Glutamatergic neuron (in vitro differentiated cells): ENCODE measurements at regions not wholly inside any gene's neighbourhood (a gene's known extent, or its start where the extent isn't known, plus 50 kb on each side); places are given as distances from the start of the nearest gene placed in this dataset.

Source experiments
- DNase-seq: peaks from one replicate; pipeline ENCODE4 v3.0.0; 2022
- H3K27ac Mint-ChIP-seq: one replicate; pipeline ENCODE4 v1.8.0; 2020; ENCODE audit warnings: mild to moderate bottlenecking, mixed read lengths, inconsistent platforms; ENCODE audit not compliant: unreplicated experiment
- H3K27me3 Mint-ChIP-seq: one replicate; pipeline ENCODE4 v1.8.0; 2020; ENCODE audit warnings: mild to moderate bottlenecking, moderate library complexity, mixed read lengths, inconsistent platforms; ENCODE audit not compliant: unreplicated experiment
- H3K36me3 Mint-ChIP-seq: one replicate; pipeline ENCODE4 v1.8.0; 2020; ENCODE audit warnings: mild to moderate bottlenecking, mixed read lengths, inconsistent platforms; ENCODE audit not compliant: unreplicated experiment
- H3K4me1 Mint-ChIP-seq: one replicate; pipeline ENCODE4 v1.8.0; 2020; ENCODE audit warnings: mild to moderate bottlenecking, low read depth, mixed read lengths, inconsistent platforms; ENCODE audit not compliant: unreplicated experiment
- H3K4me3 Mint-ChIP-seq: one replicate; pipeline ENCODE4 v1.8.0; 2020; ENCODE audit warnings: mild to moderate bottlenecking, mixed read lengths, inconsistent platforms; ENCODE audit not compliant: unreplicated experiment
- H3K9me3 Mint-ChIP-seq: one replicate; pipeline ENCODE4 v1.8.0; 2020; ENCODE audit warnings: mild to moderate bottlenecking, moderate library complexity, mixed read lengths, inconsistent platforms; ENCODE audit not compliant: unreplicated experiment
- CTCF ChIP-seq: fragments of 200-600 bp; sonication (generic); IDR thresholded peaks from one replicate; pipeline ENCODE4 v1.5.0; 2021; ENCODE audit not compliant: partially characterized antibody, unreplicated experiment

- H3K4me1 Mint-ChIP-seq: no peaks in the 10 kb centered on the region
- no peaks in the 10 kb centered on the region for H3K36me3 Mint-ChIP-seq
- TF ChIP-seq CTCF: no peak
- no peaks in the 10 kb centered on the region for H3K9me3 Mint-ChIP-seq
- H3K4me3 Mint-ChIP-seq: no peak overlapping the region
- H3K27me3 Mint-ChIP-seq: peaks cover 3% of the 10 kb centered on the region
- no peak for DNase-seq
- H3K27ac Mint-ChIP-seq: no peak overlapping the region
Measured at GRCh38 chr4:62327612-62328297, 1127.6 kb downstream of the ADGRL3 start.

GRCh38 chr4:62324215-62324614 is 1124.1 kb downstream of the ADGRL3 start:
- Mint-ChIP-seq H3K9me3 (no peaks in the 10 kb centered on the region), H3K27ac (no peak overlapping the region), H3K27me3 (peaks cover 3% of the 10 kb centered on the region), H3K36me3 (no peaks in the 10 kb centered on the region), H3K4me3 (no peak overlapping the region), H3K4me1 (no peaks in the 10 kb centered on the region)
- no peak for DNase-seq
- no peak for TF ChIP-seq CTCF

- Mint-ChIP-seq H3K4me1 (no peaks in the 10 kb centered on the region), H3K4me3 (no peak overlapping the region), H3K36me3 (peaks cover 8% of the 10 kb centered on the region), H3K9me3 (peaks cover 3% of the 10 kb centered on the region), H3K27me3 (peaks cover 3% of the 10 kb centered on the region), H3K27ac (no peak overlapping the region)
- TF ChIP-seq CTCF: no peak
- DNase-seq: no peak
Measured at GRCh38 chr4:62320612-62321011, 1120.5 kb downstream of the ADGRL3 start.

- peaks cover 5% of the 10 kb centered on the region for H3K9me3 Mint-ChIP-seq
- H3K27me3 Mint-ChIP-seq: no peaks in the 10 kb centered on the region
- no peak overlapping the region for H3K4me3 Mint-ChIP-seq
- DNase-seq: no peak
- no peak overlapping the region for H3K27ac Mint-ChIP-seq
- TF ChIP-seq CTCF: no peak
- no peaks in the 10 kb centered on the region for H3K4me1 Mint-ChIP-seq
- H3K36me3 Mint-ChIP-seq: peaks cover 20% of the 10 kb centered on the region
Measured at GRCh38 chr4:62302710-62303109, 1102.6 kb downstream of the ADGRL3 start.

GRCh38 chr4:62301500-62301899 is 1101.4 kb downstream of the ADGRL3 start:
- Mint-ChIP-seq H3K4me3 (no peak overlapping the region), H3K36me3 (peaks cover 15% of the 10 kb centered on the region), H3K4me1 (no peaks in the 10 kb centered on the region), H3K27me3 (no peaks in the 10 kb centered on the region), H3K27ac (no peak overlapping the region), H3K9me3 (peaks cover 6% of the 10 kb centered on the region)
- TF ChIP-seq CTCF: no peak
- DNase-seq: no peak
